Tibial artery (tissue), 4 donors: ENCODE measurements at regions not wholly inside any gene's neighbourhood (a gene's known extent, or its start where the extent isn't known, plus 50 kb on each side); places are given as distances from the start of the nearest gene placed in this dataset.
"Not testable (repeated sequence)": the region's sequence is repeated elsewhere in the genome, so short reads cannot be mapped to it uniquely, and the experiment has no call there.

Experiments used
- DNase-seq, 2 donors: peaks; one replicate each; pipeline ENCODE4 v3.0.0-alpha.2; 2019
- H3K27ac ChIP-seq, 2 donors: fragments of 200-600 bp; sonication (generic) in 1 of 2; 1 replicate in 1 of 2; 2 replicates in 1 of 2; pipeline ENCODE4 v1.5.1; 2018 to 2019; ENCODE audit warnings: mild to moderate bottlenecking in 1 of 2
- H3K27me3 ChIP-seq, 2 donors: fragments of 200-600 bp; sonication (generic) in 1 of 2; one replicate each; pipeline versions ENCODE4 v1.5.1 to v1.6.0; 2016 to 2019
- H3K36me3 ChIP-seq, 3 donors: fragments of 200-600 bp; sonication (generic) in 2 of 3; one replicate each; pipeline ENCODE4 v1.5.1; 2016 to 2019; ENCODE audit warnings: mild to moderate bottlenecking in 2 of 3
- H3K4me1 ChIP-seq, 4 donors: fragments of 200-600 bp; sonication (generic) in 2 of 4; 1 replicate in 3 of 4; 2 replicates in 1 of 4; pipeline ENCODE4 v1.5.1; 2016 to 2019
- H3K4me3 ChIP-seq, 2 donors: fragments of 200-600 bp; sonication (generic) in 1 of 2; 1 replicate in 1 of 2; 2 replicates in 1 of 2; pipeline ENCODE4 v1.5.1; 2018 to 2019; ENCODE audit warnings: mild to moderate bottlenecking in 2 of 2
- H3K9me3 ChIP-seq, 3 donors: fragments of 200-600 bp; sonication (generic) in 1 of 3; one replicate each; pipeline ENCODE4 v1.5.1; 2016 to 2019
- intact Hi-C: fragments of 100-400 bp; cut with DNase I; formaldehyde crosslinking; loops from one replicate; pipeline ENCODE4 v1.15.0; 2023; ENCODE audit warnings: low total_unique reads
- TF ChIP-seq, protein P1 (sequence below), 2 experiments: fragments of 200-600 bp in 1 of 2; fragments of 450-650 bp in 1 of 2; IDR thresholded peaks; one replicate each; pipeline ENCODE4 v1.5.1; 2017 to 2019; ENCODE audit warnings: antibody characterized with exemption in 2 of 2, mild to moderate bottlenecking in 1 of 2, moderate library complexity in 1 of 2

DNA sequence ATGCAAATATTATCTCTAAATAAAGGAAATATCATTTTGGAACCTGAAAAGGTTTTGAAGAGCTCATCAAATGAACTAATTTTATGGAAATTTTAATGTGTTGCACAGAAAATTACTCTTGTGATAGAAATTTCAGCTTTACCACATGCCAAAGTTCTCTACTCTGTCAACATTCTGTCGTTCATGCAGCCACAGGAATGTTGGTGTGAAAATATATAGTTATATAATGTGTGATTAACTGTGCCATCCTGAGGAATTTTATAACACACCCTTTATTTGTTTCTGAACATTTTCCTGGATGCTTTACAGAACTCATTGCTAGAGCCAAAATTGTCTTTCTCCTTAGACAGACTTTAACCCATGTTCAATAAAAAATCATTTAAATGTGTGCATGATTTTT, 202.5 kb upstream of the SLC8A1 start:
- TF ChIP-seq, protein P1, sequence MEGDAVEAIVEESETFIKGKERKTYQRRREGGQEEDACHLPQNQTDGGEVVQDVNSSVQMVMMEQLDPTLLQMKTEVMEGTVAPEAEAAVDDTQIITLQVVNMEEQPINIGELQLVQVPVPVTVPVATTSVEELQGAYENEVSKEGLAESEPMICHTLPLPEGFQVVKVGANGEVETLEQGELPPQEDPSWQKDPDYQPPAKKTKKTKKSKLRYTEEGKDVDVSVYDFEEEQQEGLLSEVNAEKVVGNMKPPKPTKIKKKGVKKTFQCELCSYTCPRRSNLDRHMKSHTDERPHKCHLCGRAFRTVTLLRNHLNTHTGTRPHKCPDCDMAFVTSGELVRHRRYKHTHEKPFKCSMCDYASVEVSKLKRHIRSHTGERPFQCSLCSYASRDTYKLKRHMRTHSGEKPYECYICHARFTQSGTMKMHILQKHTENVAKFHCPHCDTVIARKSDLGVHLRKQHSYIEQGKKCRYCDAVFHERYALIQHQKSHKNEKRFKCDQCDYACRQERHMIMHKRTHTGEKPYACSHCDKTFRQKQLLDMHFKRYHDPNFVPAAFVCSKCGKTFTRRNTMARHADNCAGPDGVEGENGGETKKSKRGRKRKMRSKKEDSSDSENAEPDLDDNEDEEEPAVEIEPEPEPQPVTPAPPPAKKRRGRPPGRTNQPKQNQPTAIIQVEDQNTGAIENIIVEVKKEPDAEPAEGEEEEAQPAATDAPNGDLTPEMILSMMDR (IDR thresholded peaks at IDR 0.05), result no peak
- no peaks in the 10 kb centered on the region for H3K4me1 ChIP-seq

DNA sequence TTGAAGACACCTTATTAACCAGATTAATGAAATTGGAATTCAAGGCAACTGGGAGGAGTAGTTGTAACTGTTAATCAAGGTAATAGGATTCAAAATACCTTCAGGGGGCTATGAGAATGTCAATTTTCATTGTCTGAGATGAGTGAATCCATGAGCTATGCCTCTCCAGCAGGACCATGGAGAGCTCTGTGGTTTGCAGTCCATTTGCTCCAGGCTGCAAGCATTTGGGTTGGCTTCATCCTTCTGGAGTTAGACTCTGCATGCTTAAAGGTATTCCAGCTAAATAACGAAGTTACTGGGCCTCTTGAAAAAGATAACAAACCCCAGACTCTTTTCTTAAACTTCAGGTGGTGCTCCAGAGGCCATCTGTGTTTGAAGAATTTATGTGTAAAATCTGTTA, 207.1 kb upstream of the SLC8A1 start:
- TF ChIP-seq, protein P1 (IDR thresholded peaks at IDR 0.05), result no peak
- Histone ChIP-seq H3K27me3 (no peaks in the 10 kb centered on the region), H3K36me3 (no peaks in the 10 kb centered on the region), H3K4me3 (no peak overlapping the region), H3K9me3 (no peaks in the 10 kb centered on the region), H3K4me1 (no peaks in the 10 kb centered on the region), H3K27ac (no peak overlapping the region)
- DNase-seq, result no peak
- intact Hi-C loops, result no loop called here

More for the DNA sequence above, 202.5 kb upstream of the SLC8A1 start:
- Histone ChIP-seq H3K9me3 (no peaks in the 10 kb centered on the region), H3K36me3 (no peaks in the 10 kb centered on the region), H3K27me3 (no peaks in the 10 kb centered on the region), H3K4me3 (no peak overlapping the region), H3K27ac (no peak overlapping the region)
- no peak for DNase-seq
- intact Hi-C loops, result no loop called here

DNA sequence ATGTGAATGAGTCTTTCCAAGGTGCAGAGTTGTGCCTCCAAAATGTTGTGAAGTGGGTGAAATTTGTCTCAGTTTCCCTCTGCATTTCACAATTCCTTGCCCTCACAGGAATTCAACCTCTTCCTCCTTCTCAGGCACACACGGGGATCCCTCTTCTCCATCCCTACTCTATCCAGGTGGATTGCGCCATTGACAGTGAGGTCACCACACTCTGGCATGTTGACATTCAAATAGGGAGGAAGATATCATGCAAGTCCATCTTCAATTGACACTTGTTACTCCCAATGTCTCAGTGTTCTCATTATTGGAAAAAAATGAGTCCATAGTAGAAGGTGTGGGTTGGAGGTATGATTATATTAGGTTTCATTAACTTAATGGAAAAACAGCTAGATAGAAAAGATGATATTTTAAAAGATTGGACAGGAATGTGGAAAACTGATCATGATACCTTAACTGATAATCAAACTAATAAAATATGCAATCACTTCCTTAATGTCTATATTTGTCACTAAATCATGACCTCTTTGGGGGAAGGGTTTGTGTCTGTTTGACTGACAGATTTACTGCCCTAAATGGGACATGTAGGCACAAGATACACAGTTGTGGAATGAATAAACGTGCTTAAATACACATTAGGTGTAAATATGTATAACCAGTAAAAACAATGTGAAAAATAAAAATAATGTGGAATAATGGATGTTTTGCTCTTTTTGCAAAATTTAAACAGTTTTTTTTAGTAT, 213.8 kb upstream of the SLC8A1 start:
- DNase-seq, result no peak
- intact Hi-C loops, result no loop called here
- TF ChIP-seq, protein P1 (IDR thresholded peaks at IDR 0.05), result no peak
- H3K4me1 ChIP-seq, result peaks cover 0 to 52% (median 11%) of the 10 kb centered on the region in 4 donors
- no peaks in the 10 kb centered on the region for H3K9me3 ChIP-seq
- peak overlapping the region; percentile 2 to 52 for H3K27ac ChIP-seq
- no peak overlapping the region for H3K4me3 ChIP-seq
- H3K27me3 ChIP-seq, result no peaks in the 10 kb centered on the region
- H3K36me3 ChIP-seq, result no peaks in the 10 kb centered on the region

DNA sequence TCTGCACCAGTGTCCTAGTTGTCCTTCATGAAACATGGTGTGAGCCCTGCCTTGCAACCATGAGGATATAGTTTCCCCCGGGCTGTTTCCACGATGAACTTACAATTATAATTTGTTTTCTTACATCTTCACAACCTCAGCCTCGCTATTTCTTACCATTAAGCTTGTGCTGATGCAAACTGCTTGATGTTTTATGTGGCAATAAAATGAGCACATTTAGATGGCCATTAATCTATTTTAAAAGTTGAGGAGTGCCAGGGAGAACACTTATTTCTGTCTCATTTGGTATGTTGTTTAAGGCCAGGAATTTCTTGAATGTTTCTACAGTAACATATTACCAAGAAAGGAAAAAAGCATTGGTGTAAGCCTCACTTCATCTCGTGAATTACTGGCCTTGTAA, 214.5 kb upstream of the SLC8A1 start:
- Histone ChIP-seq H3K27ac (peak overlapping the region; percentile 2 to 52), H3K27me3 (no peaks in the 10 kb centered on the region), H3K4me1 (peaks cover 0 to 52% (median 11%) of the 10 kb centered on the region in 4 donors), H3K36me3 (no peaks in the 10 kb centered on the region), H3K4me3 (no peak overlapping the region), H3K9me3 (no peaks in the 10 kb centered on the region)
- TF ChIP-seq, protein P1 (IDR thresholded peaks at IDR 0.05), result no peak
- no peak for DNase-seq
- intact Hi-C loops, result no loop called here

DNA sequence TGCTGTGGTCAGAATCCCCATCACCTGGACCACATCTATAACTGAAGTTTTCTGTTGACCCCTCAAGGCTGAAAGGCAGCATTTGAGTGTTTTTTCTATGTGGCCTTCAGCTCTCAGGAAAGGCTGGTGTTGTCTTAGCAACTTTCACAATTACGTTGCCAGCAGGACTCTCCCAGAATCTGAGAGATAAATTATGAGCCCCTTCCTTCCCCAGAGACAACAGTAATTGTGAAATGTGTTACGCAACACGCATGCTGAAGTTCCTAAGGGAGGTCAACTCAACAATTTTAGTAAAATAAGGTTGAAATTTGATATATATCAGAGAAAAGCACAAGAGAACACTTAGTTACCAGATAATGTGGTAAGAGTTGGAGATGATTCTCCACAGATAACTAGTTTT, 216.5 kb upstream of the SLC8A1 start:
- Histone ChIP-seq H3K27ac (peak overlapping the region; percentile 27 to 36), H3K27me3 (no peaks in the 10 kb centered on the region)

DNA sequence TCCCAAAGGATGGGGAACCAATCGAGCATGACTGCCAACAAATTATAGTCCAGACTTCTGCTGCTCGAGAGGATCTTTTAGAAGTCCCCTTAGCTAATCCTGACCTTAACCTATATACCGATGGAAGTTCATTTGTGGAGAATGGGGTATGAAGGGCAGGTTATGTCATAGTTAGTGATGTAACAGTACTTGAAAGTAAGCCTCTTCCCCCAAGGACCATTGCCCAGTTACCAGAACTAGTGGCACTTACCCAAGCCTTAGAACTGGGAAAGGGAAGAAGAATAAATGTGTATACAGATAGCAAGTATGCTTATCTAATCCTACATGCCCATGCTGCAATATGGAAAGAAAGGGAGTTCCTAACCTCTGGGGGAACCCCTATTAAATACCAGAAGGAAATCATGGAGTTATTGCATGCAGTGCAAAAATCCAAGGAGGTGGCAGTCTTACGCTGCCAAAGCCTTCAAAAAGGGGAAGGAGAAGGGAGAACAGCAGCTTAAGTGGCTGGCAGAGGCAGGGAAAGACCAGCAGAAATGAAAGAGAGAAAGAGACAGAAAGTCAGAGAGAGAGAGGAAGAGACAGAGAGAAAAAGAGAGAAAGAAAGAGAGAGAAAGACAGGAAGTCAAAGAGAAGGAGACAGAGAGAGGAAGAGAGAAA, 224.4 kb upstream of the SLC8A1 start:
- H3K4me3 ChIP-seq, H3K27ac ChIP-seq, H3K27me3 ChIP-seq, intact Hi-C loops, DNase-seq, H3K36me3 ChIP-seq: not testable (repeated sequence)
- Histone ChIP-seq H3K9me3 (peaks cover 0 to 17% (median 15%) of the 10 kb centered on the region in 3 donors), H3K4me1 (peaks cover 0 to 11% (median 0%) of the 10 kb centered on the region in 4 donors)

More for the DNA sequence above, 216.5 kb upstream of the SLC8A1 start:
- TF ChIP-seq, protein P1 (IDR thresholded peaks at IDR 0.05), result no peak
- Histone ChIP-seq H3K36me3 (no peaks in the 10 kb centered on the region), H3K4me3 (no peak overlapping the region), H3K9me3 (peaks cover 0 to 6% (median 3%) of the 10 kb centered on the region in 3 donors), H3K4me1 (peaks cover 0 to 52% (median 11%) of the 10 kb centered on the region in 4 donors)
- intact Hi-C loops, result no loop called here
- DNase-seq, result peak in 1 of 2 donors; percentile 53
